GM19467 (cell line): ENCODE measurements at regions not wholly inside any gene's neighbourhood (a gene's known extent, or its start where the extent isn't known, plus 50 kb on each side); places are given as distances from the start of the nearest gene placed in this dataset.

Experiments
- ATAC-seq: cut with Tn5 transposase; IDR thresholded peaks from one replicate; pipeline ENCODE4 v1.9.1; 2021; ENCODE audit warnings: mild to moderate bottlenecking, moderate library complexity; ENCODE audit not compliant: unreplicated experiment

DNA sequence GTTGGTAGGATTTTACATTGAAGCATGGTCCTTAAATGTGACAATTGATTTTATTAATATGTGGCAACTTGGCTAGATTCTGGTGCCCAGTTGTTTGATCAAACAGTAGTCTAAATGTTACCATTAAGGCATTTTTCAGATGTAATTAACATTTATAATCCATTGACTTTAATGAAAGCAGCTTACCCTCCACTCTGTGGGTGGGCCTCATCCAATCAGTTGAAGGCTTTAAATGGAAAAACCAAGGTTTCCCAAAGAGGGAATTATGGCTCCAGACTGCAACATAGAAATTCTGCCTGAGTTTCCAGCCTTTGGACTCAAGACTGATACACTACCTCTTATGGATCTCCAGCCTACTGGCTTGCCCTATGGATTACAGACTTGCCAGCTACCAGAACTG, 1153.2 kb downstream of the BCL11B start:
- no peak for ATAC-seq

DNA sequence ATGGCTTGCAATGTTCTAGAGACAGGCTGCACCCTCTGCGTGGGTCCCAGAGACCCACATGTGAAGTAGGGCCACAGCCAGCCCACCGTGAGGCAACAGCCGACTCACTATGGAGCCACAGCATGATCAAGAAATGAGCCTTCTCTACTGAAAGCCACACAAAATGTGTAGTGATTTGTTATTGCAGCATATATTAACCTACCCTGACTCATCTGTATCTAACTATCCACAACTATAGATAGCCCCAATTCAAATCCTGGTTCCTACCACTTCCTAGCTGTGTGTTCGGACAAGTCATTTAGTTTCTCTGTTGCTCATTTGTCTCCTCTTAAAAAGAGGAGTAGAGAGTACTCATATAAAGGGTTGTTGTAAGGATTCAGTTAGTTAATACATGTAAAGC, 1152.3 kb downstream of the BCL11B start:
- no peak for ATAC-seq

DNA sequence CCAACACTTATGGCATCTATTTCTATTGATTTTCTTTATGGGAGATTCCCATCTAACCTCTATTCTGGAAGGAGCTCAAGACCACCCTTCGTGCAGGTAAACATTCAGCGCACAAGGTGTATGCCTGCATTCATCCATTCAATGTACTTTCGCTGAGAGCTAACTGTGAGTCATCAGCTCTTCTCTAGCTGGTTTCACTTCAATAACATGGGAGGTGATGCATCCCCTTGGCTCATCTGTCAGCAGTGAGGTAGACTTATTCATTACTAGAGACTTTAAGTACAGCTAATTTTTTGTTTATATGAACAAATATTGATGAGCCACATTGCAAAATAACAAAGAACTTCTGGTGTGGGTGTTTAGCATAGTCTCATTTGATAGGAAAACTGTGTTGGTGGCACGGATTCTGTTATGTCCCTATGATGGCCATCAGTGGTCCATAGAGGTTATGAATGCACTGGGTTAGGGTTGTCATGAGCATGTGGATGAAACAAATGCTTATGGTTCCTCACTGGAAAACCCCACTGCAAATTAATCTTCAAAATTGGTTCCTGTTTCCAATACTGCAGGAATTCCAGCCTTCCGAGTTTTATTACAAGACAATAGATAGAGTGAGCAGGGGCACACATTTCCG, 1151.0 kb downstream of the BCL11B start:
- no peak for ATAC-seq

DNA sequence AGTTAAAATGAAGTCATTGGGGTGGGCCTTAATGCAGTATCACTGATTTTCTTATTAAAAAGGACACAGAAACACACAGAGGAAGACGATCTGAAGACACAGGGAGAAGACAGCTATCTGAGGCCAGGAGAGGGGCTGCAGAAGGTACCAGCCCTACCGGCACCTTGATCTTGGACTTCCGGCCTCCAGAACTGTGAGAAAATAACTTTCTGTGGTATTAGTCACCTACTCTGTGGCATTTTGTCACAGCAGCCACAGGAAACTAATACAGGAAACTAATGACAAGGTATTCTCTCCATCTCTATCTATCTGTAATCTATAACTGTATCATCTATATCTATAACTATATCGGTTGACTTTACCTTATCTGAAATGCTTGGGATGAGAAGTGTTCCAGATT, 1149.5 kb downstream of the BCL11B start:
- ATAC-seq: no peak

DNA sequence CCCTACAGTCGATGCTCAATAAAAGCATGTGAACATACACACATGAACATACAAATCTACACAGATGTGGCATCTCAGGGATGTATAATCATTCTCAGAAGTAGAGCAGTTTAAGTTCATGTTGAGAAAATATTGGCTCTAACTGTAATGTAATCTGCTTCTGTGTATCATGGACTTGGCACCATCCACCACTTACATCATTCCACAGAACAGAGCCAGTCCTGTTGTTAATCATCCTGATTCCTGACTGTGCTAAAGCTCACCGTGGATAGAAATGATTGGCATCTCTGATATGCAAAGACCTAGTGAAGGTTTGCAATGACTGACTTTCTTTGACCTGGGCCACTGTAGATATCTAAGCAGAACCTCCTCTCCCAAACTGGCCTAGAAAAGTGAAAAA, 1141.3 kb downstream of the BCL11B start:
- ATAC-seq: no peak

DNA sequence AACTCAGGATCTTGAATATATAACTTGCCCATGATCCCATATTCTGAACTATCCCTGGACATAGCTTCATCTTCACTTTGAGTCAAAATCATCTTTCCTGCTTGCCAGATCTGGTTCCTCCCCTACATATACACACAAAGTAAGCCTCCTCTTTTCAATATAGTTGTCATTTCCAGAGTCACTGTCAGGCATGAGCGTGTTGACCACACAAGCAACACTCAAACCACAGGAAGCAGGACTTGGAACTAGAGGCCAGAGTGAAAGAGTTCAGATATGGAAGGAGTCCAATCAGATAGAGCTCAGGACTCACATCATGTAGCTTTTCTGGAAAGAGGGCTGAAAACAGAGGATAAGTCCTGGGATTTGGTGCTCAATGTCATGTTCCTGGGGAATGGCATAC, 1140.6 kb downstream of the BCL11B start:
- ATAC-seq: no peak

DNA sequence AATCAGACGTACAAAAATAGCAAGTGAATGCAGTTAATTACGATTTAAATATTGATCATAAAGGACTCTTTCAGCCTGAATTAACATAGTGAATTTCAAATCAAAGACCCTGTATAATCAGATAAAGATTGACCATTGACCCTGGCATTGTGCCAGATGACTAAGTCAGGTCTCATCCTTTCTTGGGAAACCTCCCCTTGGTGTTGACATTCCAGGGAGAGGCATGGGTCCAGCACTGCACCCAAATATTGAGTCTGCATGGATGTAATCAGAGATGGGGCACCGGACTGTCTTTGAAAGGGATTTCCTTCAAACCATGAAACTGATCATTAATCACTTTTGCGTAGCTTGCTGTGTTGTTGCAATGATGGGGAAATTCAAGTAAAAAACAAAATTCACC, 1138.2 kb downstream of the BCL11B start:
- no peak for ATAC-seq

DNA sequence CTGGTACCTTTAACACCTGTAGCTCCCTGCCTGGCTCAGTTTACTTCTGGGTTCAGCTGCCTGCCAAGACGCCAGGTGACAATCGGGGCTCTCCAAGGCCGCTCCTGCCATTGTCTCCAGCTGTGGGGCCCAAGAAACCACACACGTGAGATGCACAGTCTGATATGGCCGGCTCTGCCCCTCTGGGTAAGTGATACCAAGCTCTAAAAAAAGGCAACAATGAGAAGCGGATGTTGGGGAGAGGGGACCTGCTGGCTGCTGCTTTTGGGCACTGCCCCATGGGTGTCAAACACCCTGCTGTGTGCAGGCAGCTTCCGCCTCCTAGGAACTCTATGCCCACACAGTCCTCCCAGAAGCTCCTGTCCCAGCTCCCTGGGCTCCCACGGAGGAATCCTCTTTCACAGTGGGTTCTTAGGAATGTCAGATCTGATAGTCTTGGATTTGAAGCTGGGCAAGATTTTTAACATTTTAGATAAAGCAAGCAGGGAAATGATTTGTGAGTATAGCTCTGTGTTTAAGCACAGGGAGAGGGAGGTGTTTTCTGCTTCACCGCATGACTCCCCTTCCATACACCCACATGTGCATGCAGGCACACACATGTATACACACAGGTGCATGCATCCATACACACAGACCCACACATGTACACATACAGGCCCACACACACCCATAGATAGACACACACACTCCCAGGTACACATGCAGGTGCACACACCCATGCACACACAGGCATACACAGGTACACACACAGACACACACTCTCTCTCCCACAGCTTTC, 1135.8 kb downstream of the BCL11B start:
- no peak for ATAC-seq

DNA sequence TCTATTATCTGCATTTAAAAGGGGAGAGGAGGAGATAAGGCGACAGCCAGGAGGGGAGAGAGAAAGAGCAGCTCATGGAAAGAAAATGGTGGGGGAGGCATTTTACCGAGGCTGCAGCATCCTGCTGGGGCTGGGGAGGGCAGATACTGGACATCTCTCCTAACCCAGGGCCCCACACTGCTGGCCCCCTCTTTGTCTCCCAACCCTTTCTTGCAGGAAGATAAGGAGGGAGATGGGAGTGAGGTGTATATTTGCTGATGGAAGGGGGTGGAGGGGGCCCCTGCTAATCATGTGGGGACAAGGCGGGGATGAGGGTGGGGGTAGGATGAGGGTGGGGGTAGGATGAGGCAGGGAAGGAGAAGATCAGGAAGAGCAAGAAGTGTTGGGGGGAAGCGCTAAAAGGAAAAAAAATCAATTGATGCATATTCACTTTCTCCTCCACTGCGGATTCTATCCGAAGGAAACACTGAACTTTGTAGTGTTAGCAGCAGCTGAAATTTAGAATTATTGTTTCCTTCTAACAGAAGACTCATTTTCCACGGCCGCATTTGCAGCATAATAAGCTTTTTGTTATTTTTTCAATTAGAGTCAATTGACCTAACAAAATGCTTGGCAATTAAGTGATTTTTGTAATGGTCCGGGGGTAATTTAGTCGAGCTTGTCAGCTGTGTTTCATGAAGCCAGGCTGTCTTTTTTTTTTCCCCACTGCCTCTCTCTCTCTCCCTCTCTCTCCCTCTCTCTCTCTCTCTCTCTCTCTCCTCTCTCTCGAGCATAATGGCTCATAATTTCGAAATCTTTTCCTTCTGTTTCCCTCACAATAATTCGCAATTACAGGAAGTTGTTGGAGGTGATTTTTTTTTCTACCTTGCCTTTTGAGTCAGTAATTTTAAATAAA, 1134.6 kb downstream of the BCL11B start:
- no peak for ATAC-seq

DNA sequence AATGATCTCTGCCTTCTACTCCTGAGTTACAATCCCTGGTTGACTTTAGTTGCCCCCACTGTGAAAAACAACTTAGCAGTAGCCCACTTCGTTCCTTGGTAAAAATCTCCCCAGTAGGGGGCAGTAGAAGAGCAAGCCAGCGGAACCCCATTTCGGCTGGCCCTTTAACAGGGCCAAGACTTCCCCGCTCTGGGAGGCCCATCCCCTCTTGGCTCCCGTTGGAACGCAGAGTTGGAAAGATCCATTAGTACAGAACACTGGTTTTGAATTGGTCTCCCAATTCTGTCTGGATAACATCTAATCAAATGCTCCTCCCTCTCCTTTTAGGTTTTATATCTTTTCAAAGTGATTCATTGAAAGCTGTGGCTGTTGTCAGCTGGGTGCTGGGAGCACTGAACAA, 1133.3 kb downstream of the BCL11B start:
- no peak for ATAC-seq

DNA sequence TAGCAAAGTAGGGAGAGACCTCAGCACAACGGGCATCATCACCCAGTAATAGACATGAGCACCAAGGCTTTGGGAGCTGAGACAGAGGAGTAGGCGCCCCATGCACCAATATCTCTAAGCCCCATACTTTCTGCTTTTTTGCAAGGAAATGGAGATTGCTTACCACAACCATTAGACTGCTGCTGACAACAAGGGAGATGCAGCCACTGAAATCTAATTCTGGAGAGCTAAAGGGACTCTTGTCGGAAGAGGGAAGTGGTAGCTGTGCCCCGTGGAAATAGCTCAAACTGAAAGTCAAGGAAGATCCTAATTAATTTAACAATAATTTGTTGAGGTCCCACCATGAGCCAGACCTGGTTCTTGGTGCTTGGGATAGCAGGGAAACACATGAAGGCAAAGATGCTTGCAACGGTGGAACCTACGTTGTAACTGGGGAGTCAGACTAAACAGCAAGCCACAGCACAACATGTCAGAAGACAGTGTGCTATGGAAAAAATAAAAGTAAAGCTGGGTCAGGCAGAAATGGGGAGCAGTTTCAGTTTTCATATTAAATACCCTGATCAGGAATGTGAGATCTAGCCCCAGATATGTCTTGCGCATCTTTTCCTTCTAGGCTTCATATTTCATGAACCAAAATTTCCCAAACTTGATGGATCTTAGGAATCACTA, 1131.0 kb downstream of the BCL11B start:
- ATAC-seq: no peak

DNA sequence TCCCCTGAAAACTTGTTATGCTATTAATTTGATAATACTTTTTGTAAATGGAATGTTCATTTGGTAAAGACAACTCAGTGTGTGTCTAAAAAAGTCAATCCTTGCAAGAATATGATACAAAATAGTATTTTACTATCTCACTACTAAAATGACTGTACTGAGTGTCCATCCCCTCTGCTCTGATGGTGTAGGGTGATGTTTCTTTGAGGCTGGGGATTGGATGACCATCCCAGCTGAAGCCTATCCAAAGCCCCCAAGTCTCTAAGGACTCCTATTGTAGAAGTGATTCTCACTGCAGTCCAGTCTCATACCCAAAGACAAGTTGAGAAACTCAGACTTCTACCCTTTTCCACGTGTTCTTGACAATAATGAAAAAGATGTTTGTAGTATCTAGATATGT, 1128.4 kb downstream of the BCL11B start:
- ATAC-seq: no peak

DNA sequence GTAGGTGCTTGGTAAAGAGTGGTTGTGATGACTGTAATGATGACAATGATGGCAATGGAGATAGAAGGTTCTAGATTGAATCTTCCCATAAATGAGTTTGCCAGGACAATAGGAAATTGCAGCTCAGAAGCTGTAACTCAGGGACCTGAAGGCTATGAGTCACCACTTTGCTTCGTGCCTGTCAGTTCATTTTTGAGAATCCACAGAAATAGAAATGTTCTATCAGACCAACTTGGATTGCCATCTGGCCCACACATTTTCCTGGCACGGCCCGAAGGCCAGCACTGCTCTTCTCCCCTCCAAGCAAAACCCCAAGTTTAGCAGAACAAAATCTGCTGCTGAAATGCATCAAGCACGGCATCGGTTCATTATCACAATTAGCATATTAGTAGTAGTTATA, 1127.0 kb downstream of the BCL11B start:
- no peak for ATAC-seq

DNA sequence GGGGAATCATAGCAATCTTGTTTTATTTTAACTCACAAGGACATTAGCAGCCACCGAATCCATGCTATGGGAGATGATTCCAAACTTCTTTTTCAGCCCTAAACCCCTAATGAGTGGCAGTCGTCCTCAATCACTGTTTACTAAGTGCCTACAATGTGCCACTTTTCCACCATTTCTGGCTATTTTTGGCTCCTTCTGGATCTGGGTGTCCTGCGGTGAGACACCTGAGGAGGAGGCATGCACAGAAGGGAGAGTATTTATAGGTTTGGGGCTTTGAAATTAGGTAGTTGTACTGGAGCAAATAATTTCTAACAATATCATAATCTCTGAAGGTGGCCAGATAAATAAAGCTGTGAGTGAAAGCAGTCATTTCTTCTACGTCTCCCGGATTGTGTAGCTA, 1125.6 kb downstream of the BCL11B start:
- no peak for ATAC-seq

DNA sequence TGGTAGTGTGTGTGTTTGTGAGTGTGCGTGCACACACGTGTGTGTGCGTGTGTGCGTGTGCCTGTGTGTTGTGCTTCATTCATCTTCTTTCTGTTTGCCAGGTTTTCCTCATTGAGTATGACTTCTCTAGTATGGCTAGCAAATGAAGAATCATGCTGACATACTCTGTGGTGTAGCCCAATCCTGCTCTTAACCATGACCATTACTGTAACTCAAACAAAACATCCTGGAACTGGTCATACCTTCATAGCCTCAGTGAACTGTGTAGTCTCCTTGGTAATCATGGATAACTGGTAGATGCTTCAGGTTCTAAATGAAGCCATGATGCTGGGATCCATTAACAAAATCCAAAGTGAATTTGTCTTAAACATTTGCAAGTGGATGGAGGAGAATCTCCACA, 1117.7 kb downstream of the BCL11B start:
- ATAC-seq: no peak

DNA sequence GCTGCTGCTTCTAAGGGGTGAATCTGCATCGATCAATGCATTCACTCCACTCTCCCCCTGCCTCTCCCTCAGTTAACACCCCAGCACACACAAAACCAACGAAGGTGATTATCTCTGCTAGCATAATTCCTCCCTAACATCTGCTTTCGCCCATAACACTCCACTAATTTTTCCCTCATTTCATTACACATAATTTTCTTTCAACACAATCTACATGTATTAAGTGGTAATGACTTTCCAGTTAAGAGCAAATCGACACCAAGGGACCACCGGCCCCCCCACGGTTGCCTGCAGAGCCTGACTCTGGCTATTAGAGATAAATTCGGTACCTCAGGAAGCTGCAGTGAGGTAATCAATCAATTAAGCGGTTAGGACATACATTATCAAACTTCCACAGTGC, 1115.6 kb downstream of the BCL11B start:
- ATAC-seq: no peak

DNA sequence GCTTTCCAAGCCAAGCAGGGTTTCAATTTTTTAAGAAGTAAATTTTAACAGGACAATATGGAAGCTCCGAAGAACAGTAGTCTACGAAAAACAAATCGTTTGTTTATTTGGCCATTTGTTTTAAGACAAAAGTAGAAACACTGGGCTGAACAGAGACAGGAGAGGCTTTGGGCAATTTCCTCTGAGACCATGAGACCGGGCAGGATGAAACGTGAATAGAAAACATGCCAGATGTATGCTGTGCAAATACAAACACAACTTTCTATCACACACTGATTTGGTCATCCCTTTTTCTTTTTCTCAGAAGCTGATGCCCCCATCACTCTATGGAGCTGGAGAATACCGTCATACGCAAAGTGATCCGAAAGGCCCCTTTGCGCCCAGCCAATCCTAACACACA, 1111.1 kb downstream of the BCL11B start:
- ATAC-seq: no peak

DNA sequence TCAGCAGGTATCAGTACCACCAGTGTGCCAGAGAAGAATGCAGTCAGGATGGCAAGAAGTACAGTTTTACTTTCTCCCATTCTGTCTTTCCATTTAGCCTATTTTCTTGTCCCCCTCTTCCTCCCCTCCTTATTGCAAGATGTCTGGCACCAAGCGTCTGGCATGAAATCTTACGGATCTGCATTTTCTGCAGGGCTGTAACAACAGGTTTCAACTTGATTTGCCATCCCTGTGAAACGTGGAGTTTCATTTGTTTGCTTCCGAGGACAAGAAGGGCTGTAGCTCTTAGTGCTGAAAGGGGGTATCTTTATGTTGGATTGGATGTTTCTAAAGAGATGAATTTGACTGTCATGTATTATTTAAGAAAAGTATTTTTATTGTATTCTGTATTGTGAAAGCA, 1110.6 kb downstream of the BCL11B start:
- no peak for ATAC-seq

DNA sequence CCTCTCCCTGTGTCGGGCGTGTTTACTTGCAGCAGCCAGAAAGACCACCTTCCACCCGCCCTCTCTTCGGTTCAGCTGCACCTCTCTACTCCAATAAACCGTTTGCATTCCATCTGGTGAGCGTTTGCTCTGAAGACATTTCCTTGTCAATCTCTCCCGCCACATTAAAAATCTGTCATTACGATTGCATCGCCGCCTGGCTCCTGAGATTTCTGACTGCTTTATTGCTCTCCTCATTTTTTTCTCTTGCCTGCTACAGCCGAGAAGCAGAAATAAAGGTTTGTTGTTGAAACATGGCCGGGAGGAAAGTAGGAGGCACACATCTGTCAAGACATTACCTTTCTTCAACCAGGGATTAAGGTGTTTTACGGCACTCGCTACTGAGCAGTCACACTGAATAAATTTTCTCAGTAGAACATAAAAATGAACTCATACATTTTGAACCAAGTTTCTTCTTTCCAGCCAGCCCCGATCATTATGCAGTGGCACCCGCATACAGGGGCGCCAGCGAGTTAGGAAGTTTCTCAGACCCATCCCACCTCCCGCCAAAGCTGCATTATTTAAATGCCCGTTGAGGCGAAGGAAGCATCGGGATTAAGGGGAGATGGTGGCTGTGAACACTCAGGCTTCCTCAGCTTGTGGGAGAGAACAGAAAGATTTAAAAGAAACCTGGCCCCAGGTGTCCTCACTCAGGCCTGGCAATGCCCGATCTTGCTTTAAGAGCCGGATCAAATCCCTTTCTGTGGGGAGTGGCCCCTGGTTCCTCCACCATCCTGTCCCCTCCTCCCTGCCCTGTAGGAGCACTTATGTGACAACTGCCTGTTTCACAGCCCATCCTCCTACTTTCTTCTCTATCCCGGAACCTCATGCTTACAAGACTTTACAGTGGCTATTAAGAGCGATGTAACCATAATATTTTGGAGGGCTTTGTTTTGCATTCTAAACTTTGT, 1108.9 kb downstream of the BCL11B start:
- ATAC-seq: no peak

DNA sequence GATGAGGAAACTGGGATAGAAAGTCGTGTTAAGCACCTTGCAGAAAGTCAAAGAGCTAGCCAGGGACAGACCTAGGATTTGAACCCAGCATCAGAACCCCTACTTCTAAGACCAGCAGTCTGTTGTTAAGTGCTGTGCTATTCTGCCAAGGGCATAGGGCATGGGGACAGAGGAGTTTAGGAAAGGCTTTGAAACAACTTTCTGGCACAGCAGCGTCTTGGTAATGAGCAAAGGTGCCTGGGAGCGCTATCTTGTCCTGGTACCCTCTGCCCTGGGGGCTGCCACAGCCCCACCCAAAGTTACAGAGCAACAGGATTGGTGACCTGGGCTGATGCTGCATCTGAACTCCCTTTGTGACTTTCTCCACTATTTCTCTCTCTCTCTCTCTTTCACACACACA, 1108.1 kb downstream of the BCL11B start:
- no peak for ATAC-seq
